Osteocyte (in vitro differentiated cells): ENCODE measurements at regions not wholly inside any gene's neighbourhood (a gene's known extent, or its start where the extent isn't known, plus 50 kb on each side); places are given as distances from the start of the nearest gene placed in this dataset.

Experiments
- DNase-seq: peaks from one replicate; pipeline ENCODE4 v3.0.0; 2021; ENCODE audit warnings: mixed read lengths; ENCODE audit not compliant: unreplicated experiment; ENCODE audit errors: extremely low spot score
- H3K27ac Mint-ChIP-seq: one replicate; pipeline ENCODE4 v1.8.0; 2021; ENCODE audit warnings: mild to moderate bottlenecking, mixed read lengths; ENCODE audit not compliant: unreplicated experiment
- H3K27me3 Mint-ChIP-seq: one replicate; pipeline ENCODE4 v1.8.0; 2021; ENCODE audit warnings: mixed read lengths; ENCODE audit not compliant: unreplicated experiment
- H3K36me3 Mint-ChIP-seq: one replicate; pipeline ENCODE4 v1.8.0; 2021; ENCODE audit warnings: mixed read lengths; ENCODE audit not compliant: unreplicated experiment
- H3K4me1 Mint-ChIP-seq: one replicate; pipeline ENCODE4 v1.8.0; 2021; ENCODE audit warnings: mixed read lengths; ENCODE audit not compliant: unreplicated experiment
- H3K4me3 Mint-ChIP-seq: one replicate; pipeline ENCODE4 v1.8.0; 2021; ENCODE audit warnings: mild to moderate bottlenecking, moderate library complexity, mixed read lengths; ENCODE audit not compliant: unreplicated experiment
- H3K9me3 Mint-ChIP-seq: one replicate; pipeline ENCODE4 v1.8.0; 2021; ENCODE audit warnings: mixed read lengths; ENCODE audit not compliant: unreplicated experiment
- CTCF ChIP-seq: fragments of 200-600 bp; sonication (generic); IDR thresholded peaks from 2 replicates; pipeline ENCODE4 v1.5.0; 2021; ENCODE audit warnings: antibody characterized with exemption, mild to moderate bottlenecking, moderate library complexity

DNA sequence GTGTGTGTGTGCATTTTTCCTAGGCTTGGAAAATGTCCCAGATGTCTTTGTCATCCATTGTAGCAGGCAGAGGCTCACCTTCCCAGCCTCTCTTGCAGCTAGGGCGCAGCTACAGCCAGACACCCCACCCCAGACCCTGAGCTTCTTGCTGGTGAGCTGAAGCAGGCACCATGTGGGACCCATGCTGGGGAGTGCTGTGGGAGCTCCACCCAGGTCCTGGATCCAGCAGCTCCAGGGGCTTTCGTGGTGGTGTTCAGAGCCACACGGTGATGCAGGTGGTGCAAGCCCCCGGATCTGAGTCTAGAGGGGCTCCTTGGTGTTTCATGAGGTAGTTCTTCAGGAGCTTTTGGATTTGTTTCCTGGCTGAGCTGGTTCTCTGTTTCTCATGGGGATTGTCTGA is 56.0 kb upstream of the ZFP64 start:
- Mint-ChIP-seq H3K36me3 (no peaks in the 10 kb centered on the region), H3K4me1 (no peaks in the 10 kb centered on the region), H3K4me3 (no peak overlapping the region), H3K27me3 (peaks cover 5% of the 10 kb centered on the region), H3K9me3 (no peaks in the 10 kb centered on the region), H3K27ac (no peak overlapping the region)
- DNase-seq: no peak
- TF ChIP-seq CTCF: no peak

DNA sequence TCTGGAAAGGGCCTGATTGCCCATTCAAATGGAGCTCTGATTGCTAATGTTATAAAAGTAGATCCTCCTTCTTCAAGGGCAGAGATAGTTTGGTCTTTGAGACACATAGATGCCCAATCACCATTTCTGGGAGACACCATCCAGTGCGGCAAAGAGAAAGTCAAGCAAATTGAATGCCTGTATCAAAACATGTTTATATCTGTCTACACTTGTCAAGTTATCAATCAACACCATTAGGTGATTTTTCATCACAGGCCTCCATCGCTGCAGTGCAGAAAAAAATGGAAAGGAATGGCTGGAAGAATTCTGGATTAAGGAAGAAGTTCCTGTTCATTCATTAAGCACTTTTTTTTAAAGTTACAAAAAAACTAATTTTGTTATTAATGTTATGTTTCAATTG is 54.8 kb upstream of the ZFP64 start:
- no peaks in the 10 kb centered on the region for H3K4me1 Mint-ChIP-seq
- no peaks in the 10 kb centered on the region for H3K9me3 Mint-ChIP-seq
- H3K27me3 Mint-ChIP-seq: peaks cover 5% of the 10 kb centered on the region
- no peak for DNase-seq
- no peak overlapping the region for H3K4me3 Mint-ChIP-seq
- no peaks in the 10 kb centered on the region for H3K36me3 Mint-ChIP-seq
- no peak overlapping the region for H3K27ac Mint-ChIP-seq
- TF ChIP-seq CTCF: no peak

- DNase-seq: no peak
- H3K9me3 Mint-ChIP-seq: no peaks in the 10 kb centered on the region
- no peaks in the 10 kb centered on the region for H3K36me3 Mint-ChIP-seq
- H3K27ac Mint-ChIP-seq: no peak overlapping the region
- H3K4me3 Mint-ChIP-seq: no peak overlapping the region
- no peak for TF ChIP-seq CTCF
- no peaks in the 10 kb centered on the region for H3K4me1 Mint-ChIP-seq
- H3K27me3 Mint-ChIP-seq: peaks cover 5% of the 10 kb centered on the region
Observed at GRCh38 chr20:52244702-52245101, 53.1 kb upstream of the ZFP64 start.

GRCh38 chr20:52242237-52243230 is 51.0 kb upstream of the ZFP64 start:
- no peak overlapping the region for H3K4me3 Mint-ChIP-seq
- peak; percentile 15 for DNase-seq
- no peak overlapping the region for H3K27ac Mint-ChIP-seq
- no peaks in the 10 kb centered on the region for H3K9me3 Mint-ChIP-seq
- peak; percentile 62 for TF ChIP-seq CTCF
- peaks cover 8% of the 10 kb centered on the region for H3K27me3 Mint-ChIP-seq
- H3K4me1 Mint-ChIP-seq: no peaks in the 10 kb centered on the region
- no peaks in the 10 kb centered on the region for H3K36me3 Mint-ChIP-seq
